ENCODE measurements at regions not wholly inside any gene's neighbourhood (a gene's known extent, or its start where the extent isn't known, plus 50 kb on each side); places are given as distances from the start of the nearest gene placed in this dataset.

DNA sequence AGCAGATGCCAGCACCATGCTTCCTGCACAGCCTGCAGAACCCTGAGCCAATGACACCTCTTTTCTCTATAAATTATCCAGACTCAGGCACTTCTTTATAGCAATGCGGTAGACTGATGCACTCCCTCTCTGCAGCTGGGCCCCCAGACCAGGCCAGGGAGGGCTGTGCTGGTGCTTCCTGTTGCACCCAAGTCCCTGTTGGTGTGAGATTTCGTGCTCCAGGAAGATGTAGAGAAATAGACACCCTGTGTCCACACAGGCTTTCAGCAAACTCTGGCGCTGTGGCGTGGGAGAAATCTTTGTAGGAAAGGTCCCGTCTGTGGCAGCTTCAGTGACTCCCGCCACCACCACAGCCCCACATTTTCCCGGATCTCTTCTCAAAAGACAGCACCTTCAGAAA lies 572.2 kb downstream of the GALR1 start:
- H3K9me3 ChIP-seq (ENCODE audit: control insufficient read depth, low read length), result no peaks in the 10 kb centered on the region
- 84 to 89% methylated on average over 7 of the region's 7 CpGs for WGBS, 2 donors
- H3K4me1 ChIP-seq (ENCODE audit: control insufficient read depth in 1 of 2, insufficient read depth in 2 of 2, low read length in 2 of 2), result no peaks in the 10 kb centered on the region
- no peaks in the 10 kb centered on the region for H3K36me3 ChIP-seq (ENCODE audit: control insufficient read depth in 1 of 2, insufficient read depth in 2 of 2, low read length in 1 of 2)
- H3K27ac ChIP-seq (ENCODE audit: low read depth in 1 of 2, low read length in 2 of 2), result no peak overlapping the region
- no peak for ATAC-seq (ENCODE audit: low FRiP score)
- intact Hi-C loops (cut with DNase I), result no loop called here
- no peaks in the 10 kb centered on the region for H3K27me3 ChIP-seq (ENCODE audit: control insufficient read depth in 1 of 2, insufficient read depth in 2 of 2, low read length in 1 of 2)
- DNase-seq, result no peak
- no peak overlapping the region for H3K4me3 ChIP-seq (ENCODE audit: low read length in 2 of 2)

DNA sequence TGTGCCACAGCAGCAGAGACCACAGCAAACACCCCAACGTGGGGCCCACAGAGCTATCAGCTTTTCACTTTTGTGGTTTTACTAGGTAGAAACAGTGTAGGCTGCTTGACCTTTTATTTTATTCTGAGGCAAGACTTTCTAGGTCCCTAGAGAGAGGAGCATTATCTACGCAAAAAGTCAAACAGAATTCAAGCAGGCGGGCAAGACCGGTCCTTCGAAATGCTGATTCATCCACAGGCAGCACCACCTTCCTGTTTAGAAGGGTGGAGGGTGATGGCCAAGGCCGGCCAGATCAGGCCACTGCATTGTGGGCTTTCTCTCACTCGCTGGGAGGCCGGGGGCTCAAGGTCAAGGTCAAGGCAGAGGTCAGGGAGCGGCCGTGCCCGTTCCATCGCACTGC lies 573.0 kb downstream of the GALR1 start:
- Histone ChIP-seq H3K36me3 (ENCODE audit: control insufficient read depth in 1 of 2, insufficient read depth in 2 of 2, low read length in 1 of 2) (no peaks in the 10 kb centered on the region), H3K9me3 (ENCODE audit: control insufficient read depth, low read length) (peaks cover 1% of the 10 kb centered on the region), H3K27me3 (ENCODE audit: control insufficient read depth in 1 of 2, insufficient read depth in 2 of 2, low read length in 1 of 2) (no peaks in the 10 kb centered on the region), H3K4me1 (ENCODE audit: control insufficient read depth in 1 of 2, insufficient read depth in 2 of 2, low read length in 2 of 2) (no peaks in the 10 kb centered on the region), H3K4me3 (ENCODE audit: low read length in 2 of 2) (no peak overlapping the region), H3K27ac (ENCODE audit: low read depth in 1 of 2, low read length in 2 of 2) (no peak overlapping the region)
- intact Hi-C loops (cut with DNase I), result no loop called here
- no peak for ATAC-seq (ENCODE audit: low FRiP score)
- 52 to 59% methylated on average over 12 of the region's 12 CpGs for WGBS, 2 donors
- peak in 1 of 2 donors; percentile 50 for DNase-seq

DNA sequence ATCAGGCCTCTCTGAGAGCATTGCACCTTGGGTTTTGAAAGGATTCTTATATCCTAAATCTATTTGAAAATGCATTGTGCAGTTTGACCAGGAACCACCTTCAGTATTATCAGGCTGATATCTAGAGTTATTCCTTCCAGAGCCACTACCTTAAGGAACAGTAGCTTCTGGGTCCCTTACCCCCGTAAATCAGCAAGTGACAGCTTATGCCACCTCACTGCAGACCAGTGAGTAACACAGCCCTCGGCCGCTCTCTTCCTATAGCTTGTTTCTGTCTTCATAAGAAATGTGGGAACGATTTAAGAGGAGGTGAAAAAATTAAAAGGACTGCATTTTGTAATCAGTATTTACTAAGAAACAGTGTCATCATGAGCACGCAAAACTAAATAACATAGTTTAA lies 584.2 kb downstream of the GALR1 start:
- no peak overlapping the region for H3K27ac ChIP-seq (ENCODE audit: low read depth in 1 of 2, low read length in 2 of 2)
- H3K9me3 ChIP-seq (ENCODE audit: control insufficient read depth, low read length), result peaks cover 2% of the 10 kb centered on the region
- H3K36me3 ChIP-seq (ENCODE audit: control insufficient read depth in 1 of 2, insufficient read depth in 2 of 2, low read length in 1 of 2), result no peaks in the 10 kb centered on the region
- H3K4me1 ChIP-seq (ENCODE audit: control insufficient read depth in 1 of 2, insufficient read depth in 2 of 2, low read length in 2 of 2), result no peaks in the 10 kb centered on the region
- ATAC-seq (ENCODE audit: low FRiP score), result no peak
- H3K4me3 ChIP-seq (ENCODE audit: low read length in 2 of 2), result no peak overlapping the region
- H3K27me3 ChIP-seq (ENCODE audit: control insufficient read depth in 1 of 2, insufficient read depth in 2 of 2, low read length in 1 of 2), result no peaks in the 10 kb centered on the region
- no peak for DNase-seq
- WGBS, 2 donors, result 71% methylated on average over 5 of the region's 5 CpGs
- intact Hi-C loops (cut with DNase I), result no loop called here

DNA sequence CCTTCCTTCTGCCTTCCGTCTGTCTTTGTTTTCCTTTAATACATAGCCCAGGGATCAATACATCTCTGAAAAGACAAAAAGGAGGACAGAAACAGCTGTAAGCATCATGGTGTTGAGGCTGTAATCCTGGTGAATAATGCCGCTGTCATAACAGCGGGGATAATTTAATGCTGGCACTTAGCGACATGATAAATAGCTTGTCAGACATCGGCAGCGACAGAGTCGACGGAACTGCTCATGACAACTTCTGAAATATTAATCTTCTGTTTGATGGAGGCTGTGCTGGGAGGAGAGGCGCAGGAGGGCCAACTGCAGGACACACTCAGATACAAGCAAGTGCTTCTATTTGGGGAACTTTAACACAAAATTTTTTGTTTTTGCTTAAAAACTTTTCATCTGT lies 602.2 kb downstream of the GALR1 start:
- 4 to 8% methylated on average over 9 of the region's 9 CpGs for WGBS, 2 donors
- Histone ChIP-seq H3K4me1 (ENCODE audit: control insufficient read depth in 1 of 2, insufficient read depth in 2 of 2, low read length in 2 of 2) (no peaks in the 10 kb centered on the region), H3K27me3 (ENCODE audit: control insufficient read depth in 1 of 2, insufficient read depth in 2 of 2, low read length in 1 of 2) (no peaks in the 10 kb centered on the region), H3K36me3 (ENCODE audit: control insufficient read depth in 1 of 2, insufficient read depth in 2 of 2, low read length in 1 of 2) (no peaks in the 10 kb centered on the region), H3K4me3 (ENCODE audit: low read length in 2 of 2) (no peak overlapping the region), H3K9me3 (ENCODE audit: control insufficient read depth, low read length) (peaks cover 4% of the 10 kb centered on the region), H3K27ac (ENCODE audit: low read depth in 1 of 2, low read length in 2 of 2) (no peak overlapping the region)
- intact Hi-C loops (cut with DNase I), result no loop called here
- DNase-seq (no peak), ATAC-seq (ENCODE audit: low FRiP score) (no peak)

DNA sequence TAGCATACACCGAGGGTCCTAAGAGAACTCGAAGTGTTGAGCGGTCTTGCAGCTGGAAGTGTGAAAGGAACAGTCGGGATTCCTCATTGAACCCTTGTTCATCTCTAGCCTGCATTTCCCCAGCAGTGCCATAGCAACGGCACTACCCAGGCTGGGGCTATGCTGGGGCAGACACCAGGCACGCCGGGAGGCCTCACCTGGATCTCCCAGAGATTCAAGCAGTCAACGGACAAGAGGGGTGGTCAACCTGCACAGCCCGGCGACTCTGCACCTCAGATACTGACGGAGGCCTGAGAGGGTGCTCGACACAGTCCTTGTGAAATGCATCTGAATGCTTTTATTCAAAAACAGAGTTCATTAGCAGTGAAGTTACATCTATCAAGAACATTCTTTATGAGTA lies 604.2 kb downstream of the GALR1 start:
- DNase-seq, result no peak
- ATAC-seq (ENCODE audit: low FRiP score), result no peak
- Histone ChIP-seq H3K4me1 (ENCODE audit: control insufficient read depth in 1 of 2, insufficient read depth in 2 of 2, low read length in 2 of 2) (no peaks in the 10 kb centered on the region), H3K27me3 (ENCODE audit: control insufficient read depth in 1 of 2, insufficient read depth in 2 of 2, low read length in 1 of 2) (no peaks in the 10 kb centered on the region), H3K36me3 (ENCODE audit: control insufficient read depth in 1 of 2, insufficient read depth in 2 of 2, low read length in 1 of 2) (no peaks in the 10 kb centered on the region), H3K4me3 (ENCODE audit: low read length in 2 of 2) (no peak overlapping the region), H3K9me3 (ENCODE audit: control insufficient read depth, low read length) (peaks cover 3% of the 10 kb centered on the region), H3K27ac (ENCODE audit: low read depth in 1 of 2, low read length in 2 of 2) (no peak overlapping the region)
- intact Hi-C loops (cut with DNase I), result no loop called here
- WGBS, 2 donors, result 80 to 85% methylated on average over 12 of the region's 12 CpGs

DNA sequence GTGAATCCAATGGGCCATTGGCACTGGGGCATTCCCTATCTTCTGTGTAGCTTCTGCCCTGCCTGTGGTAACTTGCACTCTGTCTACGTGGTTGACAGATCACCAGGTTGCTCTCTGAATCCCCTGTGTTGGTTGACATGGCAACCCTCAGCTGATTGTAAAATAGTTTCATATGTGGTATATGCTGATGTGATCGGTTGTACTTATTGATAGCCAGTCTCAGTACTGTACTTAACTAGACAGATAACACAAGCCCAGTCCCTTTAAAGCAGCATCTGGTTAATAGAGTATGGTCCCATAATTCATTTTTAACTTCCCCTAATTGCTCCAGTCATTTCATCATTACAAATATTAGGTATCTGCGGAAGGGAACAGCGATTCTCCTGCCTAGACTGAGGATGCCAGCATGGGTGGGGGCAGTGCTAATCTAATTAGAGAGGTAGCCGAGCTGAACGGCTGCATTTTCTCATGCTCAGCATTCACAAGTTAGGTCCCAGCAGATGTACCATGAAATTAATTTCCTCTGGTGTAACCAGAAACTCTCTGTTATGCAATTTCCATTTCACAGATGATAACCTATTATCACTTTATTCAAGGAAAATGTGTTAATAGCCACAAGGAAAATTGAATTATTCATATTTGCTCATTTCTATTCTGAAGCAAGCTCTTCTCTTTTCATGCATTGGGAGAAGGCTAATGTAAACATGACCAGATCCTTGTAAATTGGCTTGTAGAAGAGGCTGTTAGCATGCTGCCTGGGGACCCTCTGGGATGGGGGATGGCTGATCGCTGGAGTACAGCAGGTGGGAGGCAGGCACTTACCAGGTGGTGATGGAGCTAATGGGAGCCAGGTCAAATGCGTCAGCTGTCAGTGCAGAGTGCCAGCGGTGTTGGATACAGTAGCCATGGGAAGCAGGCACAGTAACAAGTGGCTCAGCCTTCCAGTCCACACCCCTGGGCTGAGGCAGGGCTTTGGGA lies 608.3 kb downstream of the GALR1 start:
- no peak for ATAC-seq (ENCODE audit: low FRiP score)
- WGBS, 2 donors, result 65 to 68% methylated on average over 9 of the region's 9 CpGs
- Histone ChIP-seq H3K27me3 (ENCODE audit: control insufficient read depth in 1 of 2, insufficient read depth in 2 of 2, low read length in 1 of 2) (no peaks in the 10 kb centered on the region), H3K36me3 (ENCODE audit: control insufficient read depth in 1 of 2, insufficient read depth in 2 of 2, low read length in 1 of 2) (no peaks in the 10 kb centered on the region), H3K4me3 (ENCODE audit: low read length in 2 of 2) (no peak overlapping the region), H3K4me1 (ENCODE audit: control insufficient read depth in 1 of 2, insufficient read depth in 2 of 2, low read length in 2 of 2) (no peaks in the 10 kb centered on the region), H3K9me3 (ENCODE audit: control insufficient read depth, low read length) (peaks cover 2% of the 10 kb centered on the region), H3K27ac (ENCODE audit: low read depth in 1 of 2, low read length in 2 of 2) (no peak overlapping the region)
- intact Hi-C loops (cut with DNase I), result no loop called here
- no peak for DNase-seq

DNA sequence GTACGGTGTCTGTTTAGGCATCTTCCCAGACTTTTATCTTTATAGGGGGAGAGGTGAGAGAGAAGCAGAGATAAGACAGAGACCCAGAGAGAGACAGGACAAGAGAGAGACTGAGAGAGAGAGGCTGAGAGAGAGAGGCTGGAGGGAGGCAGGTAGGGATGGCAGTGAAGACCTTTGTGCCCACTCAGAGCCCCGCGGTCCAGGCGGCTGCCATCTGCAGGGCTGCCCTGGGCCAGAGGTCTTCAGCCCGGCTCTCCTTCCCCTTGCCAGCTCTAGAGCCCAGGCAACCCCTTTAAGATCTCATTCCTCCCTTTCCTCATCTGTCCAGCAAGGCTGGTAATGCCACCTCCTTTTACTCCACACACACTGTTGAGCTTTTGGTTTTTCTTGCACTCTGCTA lies 610.0 kb downstream of the GALR1 start:
- WGBS, 2 donors, result 81 to 88% methylated on average over 2 to 5 of the region's 5 CpGs
- Histone ChIP-seq H3K4me3 (ENCODE audit: low read length in 2 of 2) (no peak overlapping the region), H3K27me3 (ENCODE audit: control insufficient read depth in 1 of 2, insufficient read depth in 2 of 2, low read length in 1 of 2) (no peaks in the 10 kb centered on the region), H3K36me3 (ENCODE audit: control insufficient read depth in 1 of 2, insufficient read depth in 2 of 2, low read length in 1 of 2) (no peaks in the 10 kb centered on the region), H3K4me1 (ENCODE audit: control insufficient read depth in 1 of 2, insufficient read depth in 2 of 2, low read length in 2 of 2) (no peaks in the 10 kb centered on the region), H3K27ac (ENCODE audit: low read depth in 1 of 2, low read length in 2 of 2) (no peak overlapping the region), H3K9me3 (ENCODE audit: control insufficient read depth, low read length) (peaks cover 2% of the 10 kb centered on the region)
- intact Hi-C loops (cut with DNase I), result no loop called here
- no peak for ATAC-seq (ENCODE audit: low FRiP score)
- no peak for DNase-seq

DNA sequence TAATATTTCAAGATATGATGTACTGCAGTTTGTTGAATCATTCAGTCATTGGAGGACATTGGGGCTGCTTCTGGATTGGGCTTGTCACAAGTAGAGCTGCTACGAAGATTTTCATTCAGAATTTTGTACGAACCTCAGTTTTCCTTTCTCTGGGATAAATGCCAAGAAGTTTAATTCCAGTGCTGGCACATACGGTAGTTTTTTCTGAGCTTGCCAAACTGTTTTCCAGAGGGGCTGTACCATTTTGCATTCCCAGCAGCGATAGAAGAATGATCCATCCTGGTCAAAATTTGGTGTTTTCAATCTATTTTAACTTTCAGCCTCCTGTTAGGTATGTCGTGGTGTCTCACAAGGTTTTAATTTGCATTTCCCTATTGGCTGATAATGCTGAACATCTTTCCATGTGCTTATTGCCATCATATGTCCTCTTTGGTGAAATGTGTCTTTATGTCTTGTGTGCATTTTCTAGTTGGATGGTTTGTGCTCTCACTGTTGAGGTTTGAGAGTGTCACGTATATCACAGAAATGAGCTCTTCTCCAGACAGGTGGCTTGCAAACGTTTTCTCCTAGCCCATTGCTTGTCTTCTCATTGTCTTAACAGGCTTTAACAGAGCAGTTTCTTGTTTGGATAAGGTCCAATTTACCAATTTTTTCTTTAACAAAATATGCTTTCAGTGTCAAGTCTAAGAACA lies 612.6 kb downstream of the GALR1 start:
- intact Hi-C loops (cut with DNase I), result no loop called here
- no peak for DNase-seq
- Histone ChIP-seq H3K4me3 (ENCODE audit: low read length in 2 of 2) (no peak overlapping the region), H3K36me3 (ENCODE audit: control insufficient read depth in 1 of 2, insufficient read depth in 2 of 2, low read length in 1 of 2) (no peaks in the 10 kb centered on the region), H3K27ac (ENCODE audit: low read depth in 1 of 2, low read length in 2 of 2) (no peak overlapping the region), H3K4me1 (ENCODE audit: control insufficient read depth in 1 of 2, insufficient read depth in 2 of 2, low read length in 2 of 2) (no peaks in the 10 kb centered on the region), H3K9me3 (ENCODE audit: control insufficient read depth, low read length) (peaks cover 2% of the 10 kb centered on the region), H3K27me3 (ENCODE audit: control insufficient read depth in 1 of 2, insufficient read depth in 2 of 2, low read length in 1 of 2) (no peaks in the 10 kb centered on the region)
- no peak for ATAC-seq (ENCODE audit: low FRiP score)
- 43 to 45% methylated on average over 7 of the region's 7 CpGs for WGBS, 2 donors

DNA sequence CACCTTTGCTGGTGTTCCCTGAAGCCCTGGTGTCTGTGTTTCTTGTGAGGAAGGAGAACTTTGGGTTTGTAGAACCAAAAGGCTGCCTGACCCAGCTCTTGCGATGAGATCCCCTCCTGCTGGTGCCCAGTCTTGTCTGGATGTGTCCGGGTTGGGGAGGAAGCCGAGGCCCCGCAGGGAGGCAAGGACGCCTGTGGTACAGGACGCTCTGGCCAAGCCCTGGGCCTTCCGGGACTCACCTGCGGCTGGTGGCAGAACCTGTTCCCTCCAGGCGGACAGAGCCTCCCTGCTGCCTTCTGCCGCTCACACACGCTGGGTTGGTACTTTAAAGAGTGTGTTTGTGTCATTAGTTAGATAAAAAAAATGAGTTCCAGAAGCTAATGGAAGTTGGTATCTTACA lies 616.2 kb downstream of the GALR1 start:
- Histone ChIP-seq H3K36me3 (ENCODE audit: control insufficient read depth in 1 of 2, insufficient read depth in 2 of 2, low read length in 1 of 2) (no peaks in the 10 kb centered on the region), H3K4me1 (ENCODE audit: control insufficient read depth in 1 of 2, insufficient read depth in 2 of 2, low read length in 2 of 2) (no peaks in the 10 kb centered on the region), H3K27ac (ENCODE audit: low read depth in 1 of 2, low read length in 2 of 2) (no peak overlapping the region), H3K9me3 (ENCODE audit: control insufficient read depth, low read length) (no peaks in the 10 kb centered on the region), H3K4me3 (ENCODE audit: low read length in 2 of 2) (no peak overlapping the region), H3K27me3 (ENCODE audit: control insufficient read depth in 1 of 2, insufficient read depth in 2 of 2, low read length in 1 of 2) (no peaks in the 10 kb centered on the region)
- intact Hi-C loops (cut with DNase I), result no loop called here
- no peak for ATAC-seq (ENCODE audit: low FRiP score)
- WGBS, 2 donors, result 92 to 93% methylated on average over 9 to 11 of the region's 11 CpGs
- DNase-seq, result no peak

All from aorta (tissue), 5 donors.